KMS-11 (cell line): ENCODE measurements at regions not wholly inside any gene's neighbourhood (a gene's known extent, or its start where the extent isn't known, plus 50 kb on each side); places are given as distances from the start of the nearest gene placed in this dataset.
"Not testable (repeated sequence)": the region's sequence is repeated elsewhere in the genome, so short reads cannot be mapped to it uniquely, and the experiment has no call there.

Experiments used
- H2AFZ ChIP-seq: fragments of 200-600 bp; sonication (generic); 2 replicates; pipeline ENCODE4 v1.6.1; 2016; ENCODE audit warnings: antibody characterized with exemption, mixed run types, low read depth
- H3K27ac ChIP-seq: fragments of 200-600 bp; sonication (generic); 2 replicates; pipeline ENCODE4 v1.6.1; 2016; ENCODE audit warnings: mild to moderate bottlenecking, mixed run types
- H3K27me3 ChIP-seq: fragments of 200-600 bp; sonication (generic); 2 replicates; pipeline ENCODE4 v1.6.1; 2017; ENCODE audit warnings: mild to moderate bottlenecking, low read depth, mixed run types, moderate library complexity; ENCODE audit not compliant: insufficient read depth
- H3K36me3 ChIP-seq: fragments of 200-600 bp; sonication (generic); 2 replicates; pipeline ENCODE4 v1.6.1; 2017; ENCODE audit warnings: mild to moderate bottlenecking, mixed run types; ENCODE audit not compliant: insufficient read depth
- H3K4me1 ChIP-seq: fragments of 200-600 bp; sonication (generic); 2 replicates; pipeline ENCODE4 v1.6.1; 2016; ENCODE audit warnings: mild to moderate bottlenecking, low read depth, mixed run types; ENCODE audit not compliant: poor library complexity, severe bottlenecking
- H3K4me2 ChIP-seq: fragments of 200-600 bp; sonication (generic); 2 replicates; pipeline ENCODE4 v1.7.0; 2016; ENCODE audit warnings: mild to moderate bottlenecking, mixed run types
- H3K4me3 ChIP-seq: fragments of 200-600 bp; sonication (generic); IDR thresholded peaks from 2 replicates; pipeline ENCODE4 v1.6.1; 2017; ENCODE audit warnings: low read depth, low read length, mixed read lengths; ENCODE audit not compliant: insufficient read depth
- H3K79me2 ChIP-seq: fragments of 200-600 bp; sonication (generic); 2 replicates; pipeline ENCODE4 v1.6.1; 2016; ENCODE audit warnings: low read depth, mixed run types; ENCODE audit not compliant: insufficient read depth
- H3K9ac ChIP-seq: fragments of 200-600 bp; sonication (generic); 2 replicates; pipeline ENCODE4 v1.6.1; 2016; ENCODE audit warnings: mild to moderate bottlenecking, mixed run types
- H4K20me1 ChIP-seq: fragments of 200-600 bp; sonication (generic); 2 replicates; pipeline ENCODE4 v1.6.1; 2016; ENCODE audit warnings: mild to moderate bottlenecking, mixed run types; ENCODE audit not compliant: insufficient read depth
- TF ChIP-seq, protein P1 (sequence below): fragments of 200-600 bp; sonication (generic); conservative IDR thresholded peaks from 2 replicates; pipeline ENCODE4 v1.6.1; 2017; ENCODE audit warnings: low read depth, mild to moderate bottlenecking, antibody characterized with exemption, low read length, moderate library complexity, mixed read lengths

DNA sequence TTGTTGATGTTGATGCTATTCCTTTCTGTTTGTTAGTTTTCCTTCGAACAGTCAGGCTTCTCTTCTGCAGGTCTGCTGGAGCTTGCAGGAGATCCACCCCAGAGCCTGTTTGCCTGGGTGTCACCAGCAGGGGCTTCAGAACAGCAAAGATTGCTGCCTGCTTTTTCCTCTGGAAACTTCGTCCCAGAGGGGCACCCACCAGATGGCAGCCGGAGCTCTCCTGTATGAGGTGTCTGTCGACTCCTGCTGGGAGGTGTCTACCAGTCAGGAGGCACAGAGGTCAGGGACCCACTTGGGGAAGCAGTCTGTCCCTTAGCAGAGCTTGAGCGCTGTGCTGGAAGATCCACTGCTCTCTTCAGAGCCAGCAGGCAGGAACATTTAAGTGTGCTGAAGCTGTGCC, 303.2 kb downstream of the ZIC1 start:
- Histone ChIP-seq H3K4me2 (no peak overlapping the region), H3K9ac (no peak overlapping the region), H4K20me1 (no peaks in the 10 kb centered on the region), H3K36me3 (no peaks in the 10 kb centered on the region), H3K4me3 (no peak overlapping the region), H3K27ac (no peak overlapping the region), H2AFZ (no peak overlapping the region), H3K4me1 (no peaks in the 10 kb centered on the region), H3K27me3 (no peaks in the 10 kb centered on the region), H3K79me2 (no peaks in the 10 kb centered on the region)
- TF ChIP-seq, protein P1, sequence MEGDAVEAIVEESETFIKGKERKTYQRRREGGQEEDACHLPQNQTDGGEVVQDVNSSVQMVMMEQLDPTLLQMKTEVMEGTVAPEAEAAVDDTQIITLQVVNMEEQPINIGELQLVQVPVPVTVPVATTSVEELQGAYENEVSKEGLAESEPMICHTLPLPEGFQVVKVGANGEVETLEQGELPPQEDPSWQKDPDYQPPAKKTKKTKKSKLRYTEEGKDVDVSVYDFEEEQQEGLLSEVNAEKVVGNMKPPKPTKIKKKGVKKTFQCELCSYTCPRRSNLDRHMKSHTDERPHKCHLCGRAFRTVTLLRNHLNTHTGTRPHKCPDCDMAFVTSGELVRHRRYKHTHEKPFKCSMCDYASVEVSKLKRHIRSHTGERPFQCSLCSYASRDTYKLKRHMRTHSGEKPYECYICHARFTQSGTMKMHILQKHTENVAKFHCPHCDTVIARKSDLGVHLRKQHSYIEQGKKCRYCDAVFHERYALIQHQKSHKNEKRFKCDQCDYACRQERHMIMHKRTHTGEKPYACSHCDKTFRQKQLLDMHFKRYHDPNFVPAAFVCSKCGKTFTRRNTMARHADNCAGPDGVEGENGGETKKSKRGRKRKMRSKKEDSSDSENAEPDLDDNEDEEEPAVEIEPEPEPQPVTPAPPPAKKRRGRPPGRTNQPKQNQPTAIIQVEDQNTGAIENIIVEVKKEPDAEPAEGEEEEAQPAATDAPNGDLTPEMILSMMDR, result no peak

DNA sequence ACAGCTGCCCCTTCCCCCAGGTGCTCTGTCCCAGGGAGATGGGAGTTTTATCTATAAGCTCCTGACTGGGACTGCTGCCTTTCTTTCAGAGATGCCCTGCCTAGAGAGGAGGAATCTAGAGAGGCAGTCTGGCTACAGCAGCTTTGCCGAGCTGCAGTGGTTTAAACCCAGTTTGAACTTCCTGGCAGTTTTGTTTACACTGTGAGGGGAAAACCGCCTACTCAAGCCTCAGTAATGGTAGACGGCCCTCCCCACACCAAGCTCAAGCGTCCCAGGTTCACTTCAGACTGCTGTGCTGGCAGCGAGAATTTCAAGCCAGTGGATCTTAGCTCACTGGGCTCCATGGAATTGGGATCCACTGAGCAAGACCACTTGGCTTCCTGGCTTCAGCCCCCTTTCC, 303.6 kb downstream of the ZIC1 start:
- not testable (repeated sequence) for H3K4me3 ChIP-seq, H3K4me2 ChIP-seq, H3K4me1 ChIP-seq, H2AFZ ChIP-seq, H3K79me2 ChIP-seq, H3K27me3 ChIP-seq, H3K27ac ChIP-seq, H3K9ac ChIP-seq, H4K20me1 ChIP-seq, H3K36me3 ChIP-seq

DNA sequence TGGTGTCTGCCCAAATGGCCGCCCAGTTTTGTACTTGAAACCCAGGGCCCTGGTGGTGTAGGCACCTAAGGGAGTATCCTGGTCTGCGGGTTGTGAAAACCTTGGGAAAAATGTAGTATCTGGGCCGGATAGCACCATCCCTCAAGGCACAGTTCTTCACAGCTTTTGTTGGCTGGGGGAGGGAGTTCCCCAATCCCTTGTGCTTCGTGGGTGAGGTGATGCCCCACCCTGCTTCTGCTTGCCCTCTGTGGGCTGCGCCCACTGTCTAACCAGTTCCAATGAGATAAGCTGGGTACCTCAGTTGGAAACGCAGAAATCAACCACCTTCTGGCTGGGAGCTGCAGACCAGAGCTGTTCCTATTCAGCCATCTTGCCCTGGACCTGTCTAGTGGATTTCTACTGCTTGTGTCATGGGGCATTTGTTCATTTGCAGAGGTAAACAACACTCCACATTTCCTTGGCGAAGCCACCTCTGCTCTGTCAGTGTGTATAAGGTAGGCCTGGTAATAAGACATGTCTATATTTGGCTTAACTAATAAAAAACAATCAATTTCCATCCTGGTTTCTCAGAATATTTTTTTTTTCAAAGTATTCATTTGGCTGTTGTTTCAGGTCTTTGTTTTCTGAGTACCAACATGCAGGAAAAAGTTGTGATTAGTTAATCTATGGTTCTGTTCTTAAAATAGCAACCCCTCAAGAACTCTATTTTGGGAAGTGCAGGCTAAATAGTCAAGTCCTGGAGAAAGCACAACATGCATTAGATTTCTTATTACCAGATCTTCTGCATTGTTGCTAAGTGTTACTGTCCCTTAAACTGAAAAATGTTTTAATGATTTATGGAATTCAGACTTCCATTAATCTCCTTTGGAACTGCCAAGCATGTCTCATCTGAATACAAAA, 304.3 kb downstream of the ZIC1 start:
- Histone ChIP-seq H3K4me3 (no peak overlapping the region), H3K4me1 (no peaks in the 10 kb centered on the region), H3K27me3 (no peaks in the 10 kb centered on the region), H4K20me1 (no peaks in the 10 kb centered on the region), H3K27ac (no peak overlapping the region), H3K4me2 (no peak overlapping the region), H3K9ac (no peak overlapping the region), H3K36me3 (no peaks in the 10 kb centered on the region), H3K79me2 (no peaks in the 10 kb centered on the region), H2AFZ (no peak overlapping the region)
- TF ChIP-seq, protein P1, result no peak

DNA sequence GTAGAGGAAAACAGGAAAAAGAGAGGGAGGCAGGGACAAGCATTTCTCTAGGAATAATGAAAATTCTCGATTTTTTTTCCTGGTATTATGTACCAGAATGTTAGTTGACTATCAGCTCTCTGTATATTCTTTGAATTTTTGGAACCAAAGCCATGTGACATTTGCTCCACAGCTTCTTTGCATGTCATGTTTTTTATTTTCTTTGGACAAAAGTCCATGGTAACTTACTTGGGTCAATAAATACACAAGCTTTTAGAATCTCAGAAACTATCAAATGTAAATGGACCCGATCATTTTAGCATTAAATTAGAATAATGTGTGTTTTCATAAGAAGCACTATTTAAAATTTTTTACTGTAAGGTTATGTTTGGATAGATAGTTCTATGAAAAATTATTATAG, 320.5 kb downstream of the ZIC1 start:
- Histone ChIP-seq H3K9ac (no peak overlapping the region), H3K27ac (no peak overlapping the region), H3K36me3 (no peaks in the 10 kb centered on the region), H2AFZ (no peak overlapping the region), H3K79me2 (no peaks in the 10 kb centered on the region), H3K4me1 (no peaks in the 10 kb centered on the region), H3K4me2 (no peak overlapping the region), H4K20me1 (no peaks in the 10 kb centered on the region), H3K27me3 (no peaks in the 10 kb centered on the region), H3K4me3 (no peak overlapping the region)
- TF ChIP-seq, protein P1, result no peak

DNA sequence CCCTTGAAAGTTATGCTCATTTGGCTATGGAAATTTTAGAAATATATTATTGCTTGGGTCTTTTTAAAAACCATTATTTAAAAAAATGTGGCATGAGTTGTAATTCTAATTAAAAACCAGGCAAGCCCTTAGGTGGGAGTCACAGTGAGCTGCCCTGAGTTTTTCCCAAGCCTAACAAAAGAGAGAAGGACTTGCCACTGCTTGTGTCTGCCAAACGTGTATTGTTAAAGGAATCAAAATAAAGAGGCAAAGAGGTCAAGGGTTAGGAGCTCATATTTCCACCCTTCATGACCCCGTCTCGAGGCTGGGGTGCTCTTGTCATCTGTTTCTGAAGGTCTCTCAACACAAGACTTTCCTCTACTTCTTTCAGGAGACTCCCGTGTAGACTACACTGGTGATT, 321.1 kb downstream of the ZIC1 start:
- TF ChIP-seq, protein P1, result no peak
- Histone ChIP-seq H3K4me3 (no peak overlapping the region), H3K9ac (no peak overlapping the region), H3K4me2 (no peak overlapping the region), H3K27ac (no peak overlapping the region), H3K27me3 (no peaks in the 10 kb centered on the region), H4K20me1 (no peaks in the 10 kb centered on the region), H3K36me3 (no peaks in the 10 kb centered on the region), H2AFZ (no peak overlapping the region), H3K79me2 (no peaks in the 10 kb centered on the region), H3K4me1 (no peaks in the 10 kb centered on the region)
